H1 (cell line): ENCODE measurements at regions not wholly inside any gene's neighbourhood (a gene's known extent, or its start where the extent isn't known, plus 50 kb on each side); places are given as distances from the start of the nearest gene placed in this dataset.

Experiments used
- CTCF ChIA-PET: fragments of 300-600 bp; sonication (Branson Sonifier 250); formaldehyde crosslinking; loops from one replicate; lab custom pipeline; 2021; ENCODE audit not compliant: partially characterized antibody; lab: Charles Lee
- POLR2A ChIA-PET: fragments of 300-600 bp; sonication (Branson Sonifier 250); formaldehyde crosslinking; loops from one replicate; lab custom pipeline; 2021; ENCODE audit warnings: inconsistent platforms; ENCODE audit not compliant: partially characterized antibody; lab: Charles Lee
- DNase-seq, 2 experiments: peaks; one replicate each; pipeline versions ENCODE4 v3.0.0 to v3.0.0-alpha.2; 2010 to 2022; ENCODE audit warnings: low spot score in 2 of 2, low read depth in 1 of 2, mixed read lengths in 1 of 2
- FAIRE-seq: peaks from 2 replicates; lab custom pipeline; 2011; peaks lifted over from hg19 to GRCh38; lab: Jason Lieb, UNC
- H2AFZ ChIP-seq: 2 replicates; pipeline ENCODE4 v1.8.1; 2012; ENCODE audit warnings: low read length, inconsistent platforms
- H2AK5ac ChIP-seq: 2 replicates; pipeline ENCODE4 v1.6.1; 2013; ENCODE audit warnings: low read depth, low read length
- H2BK120ac ChIP-seq: replicated peaks from 2 replicates; pipeline ENCODE3; 2013; ENCODE audit warnings: low read depth, low read length, inconsistent platforms
- H2BK12ac ChIP-seq: 2 replicates; pipeline ENCODE4 v1.6.1; 2013; ENCODE audit warnings: low read depth, low read length
- H2BK15ac ChIP-seq: 2 replicates; pipeline ENCODE4 v1.6.1; 2013; ENCODE audit warnings: low read length
- H2BK20ac ChIP-seq: 2 replicates; pipeline ENCODE4 v1.6.1; 2013; ENCODE audit warnings: low read length
- H2BK5ac ChIP-seq: 2 replicates; pipeline ENCODE4 v1.6.1; 2013; ENCODE audit warnings: low read depth, low read length
- H3K14ac ChIP-seq: 2 replicates; pipeline ENCODE4 v1.6.1; 2013; ENCODE audit warnings: inconsistent platforms; ENCODE audit not compliant: insufficient read length
- H3K18ac ChIP-seq: 2 replicates; pipeline ENCODE4 v1.6.1; 2013; ENCODE audit warnings: low read length; ENCODE audit errors: extremely low read depth
- H3K23ac ChIP-seq: 2 replicates; pipeline ENCODE4 v1.6.1; 2013; ENCODE audit warnings: inconsistent platforms; ENCODE audit not compliant: insufficient read length
- H3K23me2 ChIP-seq: 2 replicates; pipeline ENCODE4 v1.6.1; 2013; ENCODE audit warnings: low read depth, low read length
- H3K27ac ChIP-seq: 2 replicates; pipeline ENCODE4 v1.6.1; 2011; ENCODE audit warnings: low read depth, low read length, inconsistent platforms
- H3K27me3 ChIP-seq, 4 experiments: replicated peaks in 1 of 4; 1 replicate in 1 of 4; 2 replicates in 3 of 4; pipeline versions ENCODE4 v1.6.1 to v1.8.1; 2011 to 2013; ENCODE audit warnings: low read length in 3 of 4, mild to moderate bottlenecking in 3 of 4, inconsistent platforms in 2 of 4, mixed read lengths in 2 of 4, moderate library complexity in 1 of 4; ENCODE audit not compliant: control insufficient read depth in 3 of 4, insufficient read depth in 3 of 4; ENCODE audit errors: extremely low read depth in 1 of 4
- H3K36me3 ChIP-seq, 4 experiments: 2 replicates each; pipeline versions ENCODE4 v1.6.1 to v1.8.1; 2011 to 2013; ENCODE audit warnings: mild to moderate bottlenecking in 4 of 4, low read length in 3 of 4, moderate library complexity in 2 of 4, control low read depth in 1 of 4, inconsistent platforms in 1 of 4; ENCODE audit not compliant: insufficient read depth in 4 of 4, control insufficient read depth in 2 of 4
- H3K4ac ChIP-seq: replicated peaks from 2 replicates; pipeline ENCODE3; 2013; ENCODE audit warnings: low read length, low read depth, mixed read lengths, inconsistent platforms; ENCODE audit not compliant: insufficient read length
- H3K4me1 ChIP-seq, 4 experiments: replicated peaks in 1 of 4; 1 replicate in 1 of 4; 2 replicates in 3 of 4; pipeline versions ENCODE4 v1.6.1 to v1.8.1; 2011 to 2013; ENCODE audit warnings: low read length in 3 of 4, inconsistent platforms in 2 of 4, mixed read lengths in 1 of 4; ENCODE audit not compliant: insufficient read depth in 4 of 4, control insufficient read depth in 3 of 4
- H3K4me2 ChIP-seq, 2 experiments: 2 replicates each; pipeline versions ENCODE4 v1.6.1 to v1.8.1; 2011 to 2013; ENCODE audit warnings: low read depth in 2 of 2, low read length in 2 of 2, control low read depth in 1 of 2, inconsistent platforms in 1 of 2, mild to moderate bottlenecking in 1 of 2; ENCODE audit not compliant: insufficient read depth in 1 of 2
- H3K4me3 ChIP-seq, 4 experiments: fragments of 200-600, 300-600 bp in 1 of 4; sonication (generic), shearing (Covaris generic), sonication (Bioruptor Twin) in 1 of 4; 2 replicates each; pipeline versions ENCODE4 v1.5.1 to v1.8.1; 2011 to 2016; ENCODE audit warnings: low read length in 4 of 4, low read depth in 3 of 4, control low read depth in 2 of 4, inconsistent platforms in 2 of 4, mild to moderate bottlenecking in 2 of 4, mixed read lengths in 1 of 4, moderate library complexity in 1 of 4; ENCODE audit not compliant: insufficient read depth in 2 of 4; ENCODE audit errors: extremely low read depth in 1 of 4
- H3K56ac ChIP-seq: replicated peaks from 2 replicates; pipeline ENCODE3; 2013; ENCODE audit warnings: low read depth, mild to moderate bottlenecking, mixed read lengths, low read length, inconsistent platforms; ENCODE audit not compliant: insufficient read length
- H3K79me1 ChIP-seq: 2 replicates; pipeline ENCODE4 v1.6.1; 2013; ENCODE audit warnings: low read depth, low read length, control low read depth
- H3K79me2 ChIP-seq, 2 experiments: 2 replicates each; pipeline versions ENCODE4 v1.6.1 to v1.8.1; 2012 to 2013; ENCODE audit warnings: low read length in 2 of 2, mild to moderate bottlenecking in 2 of 2, inconsistent platforms in 1 of 2; ENCODE audit not compliant: insufficient read depth in 2 of 2, control insufficient read depth in 1 of 2
- H3K9ac ChIP-seq, 4 experiments: replicated peaks in 1 of 4; 1 replicate in 1 of 4; 2 replicates in 3 of 4; pipeline versions ENCODE4 v1.6.1 to v1.8.1; 2011 to 2013; ENCODE audit warnings: low read depth in 3 of 4, low read length in 3 of 4, control low read depth in 2 of 4, mild to moderate bottlenecking in 2 of 4, moderate library complexity in 2 of 4, inconsistent platforms in 1 of 4; ENCODE audit errors: extremely low read depth in 1 of 4
- H3K9me3 ChIP-seq, 2 experiments: 2 replicates each; pipeline versions ENCODE4 v1.6.1 to v1.8.1; 2012 to 2013; ENCODE audit warnings: mild to moderate bottlenecking in 2 of 2, moderate library complexity in 2 of 2, control low read depth in 1 of 2, inconsistent platforms in 1 of 2, low read depth in 1 of 2, low read length in 1 of 2, mixed read lengths in 1 of 2; ENCODE audit not compliant: insufficient read depth in 2 of 2
- H4K20me1 ChIP-seq, 2 experiments: replicated peaks in 1 of 2; 2 replicates each; pipeline versions ENCODE3 to v1.8.1; 2011 to 2013; ENCODE audit warnings: inconsistent platforms in 2 of 2, low read length in 2 of 2, mild to moderate bottlenecking in 1 of 2; ENCODE audit not compliant: insufficient read depth in 2 of 2, control insufficient read depth in 1 of 2
- H4K5ac ChIP-seq: 2 replicates; pipeline ENCODE4 v1.6.1; 2013; ENCODE audit warnings: low read length, low read depth, mixed read lengths, inconsistent platforms; ENCODE audit not compliant: insufficient read length
- H4K8ac ChIP-seq: 2 replicates; pipeline ENCODE4 v1.8.0; 2013; ENCODE audit warnings: mild to moderate bottlenecking, moderate library complexity, low read length, inconsistent platforms; ENCODE audit not compliant: insufficient read depth; ENCODE audit errors: extremely low read depth
- H4K91ac ChIP-seq: replicated peaks from 2 replicates; pipeline ENCODE3; 2013; ENCODE audit warnings: low read length, mixed read lengths, inconsistent platforms; ENCODE audit not compliant: insufficient read length
- BCL11A ChIP-seq, 2 experiments: IDR thresholded peaks; one replicate each; pipeline ENCODE4 v1.6.1; 2011; ENCODE audit warnings: low read depth in 2 of 2, low read length in 2 of 2, mild to moderate bottlenecking in 2 of 2
- CEBPB ChIP-seq: IDR thresholded peaks from 2 replicates; pipeline ENCODE4 v1.6.1; 2012; ENCODE audit warnings: low read depth, low read length
- EGR1 ChIP-seq: IDR thresholded peaks from 2 replicates; pipeline ENCODE4 v1.6.1; 2011; ENCODE audit warnings: low read depth, low read length, borderline replicate concordance
- POLR2A ChIP-seq, 2 experiments: IDR thresholded peaks; 1 replicate in 1 of 2; 2 replicates in 1 of 2; pipeline ENCODE4 v1.6.1; 2011; ENCODE audit warnings: low read depth in 2 of 2, low read length in 2 of 2, mild to moderate bottlenecking in 2 of 2; ENCODE audit errors: control extremely low read depth in 1 of 2
- SUZ12 ChIP-seq: fragments of 200-600 bp; sonication (generic); IDR thresholded peaks from 2 replicates; pipeline ENCODE4 v1.6.1; 2012; ENCODE audit warnings: mild to moderate bottlenecking, inconsistent platforms, low read length, moderate library complexity, mixed read lengths
- TEAD4 ChIP-seq: IDR thresholded peaks from 2 replicates; pipeline ENCODE4 v1.6.1; 2012; ENCODE audit warnings: low read depth, low read length, inconsistent platforms, mixed read lengths
- WGBS, 2 experiments: shearing (Covaris generic) in 1 of 2; methylation state at CpG; one replicate each; pipeline versions ENCODE4 v1.1.6 to v1.1.7; 2013 to 2015; ENCODE audit warnings: low lambda C conversion rate in 2 of 2, mixed read lengths in 2 of 2, inconsistent platforms in 1 of 2, low coverage in 1 of 2, missing lambda C conversion rate in 1 of 2; ENCODE audit not compliant: insufficient replicate concordance in 2 of 2, insufficient coverage in 1 of 2, insufficient read length in 1 of 2; ENCODE audit errors: extremely low coverage in 1 of 2, missing lambda C conversion rate in 1 of 2; 5-methylcytosine and 5-hydroxymethylcytosine counted together

- POLR2A ChIA-PET = no interaction called here
- CTCF ChIA-PET = interaction anchor here (0.9 kb wide), 1 partner anchor 203 kb away, joined by 3 read pairs; no protein-coding TSS in a partner anchor
- H3K23me2 ChIP-seq = no peaks in the 10 kb centered on the region
These were observed 181.1 kb upstream of the NECTIN1 start for GRCh38 chr11:119910051-119910450.

More at GRCh38 chr11:119910051-119910450, 181.1 kb upstream of the NECTIN1 start:
- no peak overlapping the region for H3K4me3 ChIP-seq
- 86% methylated on average over 4 of the region's 4 CpGs; no CpG with 5 or more reads in 1 of the 2 experiments for WGBS, 2 experiments
- no peak overlapping the region for H2BK15ac ChIP-seq
- H3K27me3 ChIP-seq = peaks cover 0 to 2% (median under 1%) of the 10 kb centered on the region in 4 experiments; a peak in 1 of 7 replicates
- H3K9me3 ChIP-seq = 0 out of 4 replicates have a peak, but pooled peaks cover 0 to 6% of the 10 kb centered on the region in 2 experiments
- H3K9ac ChIP-seq = no peak overlapping the region
- no peak overlapping the region for H2BK12ac ChIP-seq
- no peak overlapping the region for H3K27ac ChIP-seq
- FAIRE-seq = no peak
- no peak overlapping the region for H3K4me2 ChIP-seq
- no peak for TF ChIP-seq EGR1
- TF ChIP-seq SUZ12 = no peak
- TF ChIP-seq CEBPB = no peak
- TF ChIP-seq TEAD4 = no peak
- TF ChIP-seq POLR2A (IDR thresholded peaks at IDR 0.05; ENCODE audit: control extremely low read depth in 1 of 2, low read depth in 2 of 2, low read length in 2 of 2) = no peak
- TF ChIP-seq BCL11A (IDR thresholded peaks at IDR 0.05; ENCODE audit: low read depth in 2 of 2, low read length in 2 of 2) = no peak
- H3K4ac ChIP-seq = no peak overlapping the region
- no peak overlapping the region for H4K91ac ChIP-seq
- H4K5ac ChIP-seq = no peak overlapping the region
- no peak overlapping the region for H3K14ac ChIP-seq
- H4K8ac ChIP-seq = no peak overlapping the region
- no peaks in the 10 kb centered on the region for H3K36me3 ChIP-seq
- H3K23ac ChIP-seq = no peak overlapping the region
- no peak overlapping the region for H2BK5ac ChIP-seq
- no peaks in the 10 kb centered on the region for H3K79me2 ChIP-seq
- no peaks in the 10 kb centered on the region for H3K79me1 ChIP-seq
- DNase-seq = no peak
- H3K4me1 ChIP-seq = peaks cover 0 to 8% (median 7%) of the 10 kb centered on the region in 4 experiments; a peak in 6 of 7 replicates
- no peak overlapping the region for H2AK5ac ChIP-seq
- no peak overlapping the region for H2AFZ ChIP-seq
- no peaks in the 10 kb centered on the region for H4K20me1 ChIP-seq
- H3K56ac ChIP-seq = no peak overlapping the region
- H3K18ac ChIP-seq = no peak overlapping the region
- H2BK20ac ChIP-seq = no peak overlapping the region
- no peak overlapping the region for H2BK120ac ChIP-seq
